Spleen (tissue), 11 donors: ENCODE measurements at regions not wholly inside any gene's neighbourhood (a gene's known extent, or its start where the extent isn't known, plus 50 kb on each side); places are given as distances from the start of the nearest gene placed in this dataset.

ENCODE experiments used
- DNase-seq: peaks from one replicate; pipeline ENCODE4 v3.0.0-alpha.2; 2020
- H3K27ac ChIP-seq, 8 donors: fragments of 200-600 bp; sonication (generic) in 7 of 8; 1 replicate in 4 of 8; 2 replicates in 4 of 8; pipeline versions ENCODE4 v1.5.0 to v1.8.0; 2016 to 2021; ENCODE audit warnings: inconsistent platforms in 4 of 8, mild to moderate bottlenecking in 4 of 8, moderate library complexity in 1 of 8
- H3K27me3 ChIP-seq, 7 donors: fragments of 200-600 bp; sonication (generic) in 6 of 7; replicated peaks in 1 of 7; 1 replicate in 4 of 7; 2 replicates in 3 of 7; pipeline versions ENCODE4 v1.5.0 to v1.8.0; 2016 to 2021; ENCODE audit warnings: inconsistent platforms in 3 of 7, mild to moderate bottlenecking in 1 of 7
- H3K36me3 ChIP-seq, 6 donors: fragments of 200-600 bp; sonication (generic) in 5 of 6; 1 replicate in 4 of 6; 2 replicates in 2 of 6; pipeline versions ENCODE4 v1.5.0 to v1.8.0; 2016 to 2021; ENCODE audit warnings: inconsistent platforms in 2 of 6
- H3K4me1 ChIP-seq, 6 donors: fragments of 200-600 bp; sonication (generic) in 5 of 6; 1 replicate in 3 of 6; 2 replicates in 3 of 6; pipeline versions ENCODE4 v1.5.0 to v1.8.0; 2016 to 2021; ENCODE audit warnings: inconsistent platforms in 3 of 6
- H3K4me3 ChIP-seq, 8 donors: fragments of 200-600 bp; sonication (generic) in 7 of 8; 1 replicate in 4 of 8; 2 replicates in 4 of 8; pipeline versions ENCODE4 v1.5.0 to v1.8.0; 2016 to 2021; ENCODE audit warnings: inconsistent platforms in 4 of 8, mild to moderate bottlenecking in 4 of 8, moderate library complexity in 2 of 8
- H3K9me3 ChIP-seq, 8 donors: fragments of 200-600 bp; sonication (generic) in 7 of 8; 1 replicate in 4 of 8; 2 replicates in 4 of 8; pipeline versions ENCODE4 v1.5.0 to v1.8.0; 2016 to 2021; ENCODE audit warnings: inconsistent platforms in 4 of 8
- POLR2A ChIP-seq, 3 donors: fragments of 450-650 bp; IDR thresholded peaks; one replicate each; pipeline ENCODE4 v1.5.1; 2017; ENCODE audit warnings: antibody characterized with exemption in 3 of 3, mild to moderate bottlenecking in 1 of 3
- POLR2AphosphoS5 ChIP-seq, 3 donors: sonication (generic); formaldehyde crosslinking; IDR thresholded peaks; one replicate each; pipeline ENCODE4 v1.5.1; 2017; ENCODE audit warnings: antibody characterized with exemption in 3 of 3
- WGBS, 5 donors: extraction: QIAGEN DNeasy Blood & Tissue Kit in 3 of 5; methylation state at CpG; one replicate each; pipeline versions ENCODE4 v1.1.5 to v1.1.7; 2013 to 2018; 5-methylcytosine and 5-hydroxymethylcytosine counted together
- intact Hi-C: fragments of 100-400 bp; cut with DNase I; formaldehyde crosslinking; loops from one replicate; pipeline ENCODE4 v1.15.0; 2023; ENCODE audit warnings: low total_unique reads
- TF ChIP-seq, protein P1 (sequence below), 11 experiments: fragments of 200-600 bp in 7 of 11; fragments of 450-650 bp in 4 of 11; sonication (generic) in 4 of 11; IDR thresholded peaks in 8 of 11; conservative IDR thresholded peaks in 3 of 11; 1 replicate in 7 of 11; 2 replicates in 4 of 11; pipeline versions ENCODE4 v1.4.0 to v1.8.0; 2016 to 2021; ENCODE audit warnings: antibody characterized with exemption in 11 of 11, inconsistent platforms in 4 of 11, mild to moderate bottlenecking in 1 of 11
- donor health status: healthy with polysubstance abuse.
- donor health status: DM: no; HTN: no; CAD: no; lungs with moderate emphysema.
- donor health status: DM: no; HTN: no; CAD: no.
- donor health status: Bipolar disorder and iron deficiency.
- donor health status: healthy.
- donor health status: DM: no; HTN: no; CAD: no.
- donor health status: DM: yes; HTN: yes; CAD: no.

DNA sequence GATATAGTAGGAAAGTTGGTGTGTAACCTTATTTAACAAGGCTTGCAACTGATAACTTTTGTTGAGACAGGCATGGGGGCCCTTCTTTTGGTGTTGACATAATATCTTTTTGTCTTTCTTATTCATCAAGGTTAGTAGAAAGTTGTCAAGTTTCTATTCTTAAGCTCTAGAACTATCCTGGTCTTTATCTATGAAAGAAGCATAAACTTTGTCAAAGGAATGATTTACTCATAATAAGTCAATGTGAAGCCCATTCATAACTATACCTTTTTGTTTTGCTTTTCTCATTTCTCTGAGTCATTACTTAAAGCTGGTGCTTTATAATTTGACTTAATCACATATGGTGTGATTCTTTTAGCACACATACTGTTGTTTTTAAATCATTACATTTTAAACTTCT is 312.4 kb downstream of the UTRN start:
- H3K27me3 ChIP-seq, result no peaks in the 10 kb centered on the region
- H3K27ac ChIP-seq, result no peak overlapping the region
- H3K36me3 ChIP-seq, result peaks cover 0 to 31% (median 7%) of the 10 kb centered on the region in 6 donors
- peaks cover 0 to 32% (median 13%) of the 10 kb centered on the region in 6 donors for H3K4me1 ChIP-seq
- H3K4me3 ChIP-seq, result no peak overlapping the region
- intact Hi-C loops, result no loop called here
- TF ChIP-seq, protein P1, sequence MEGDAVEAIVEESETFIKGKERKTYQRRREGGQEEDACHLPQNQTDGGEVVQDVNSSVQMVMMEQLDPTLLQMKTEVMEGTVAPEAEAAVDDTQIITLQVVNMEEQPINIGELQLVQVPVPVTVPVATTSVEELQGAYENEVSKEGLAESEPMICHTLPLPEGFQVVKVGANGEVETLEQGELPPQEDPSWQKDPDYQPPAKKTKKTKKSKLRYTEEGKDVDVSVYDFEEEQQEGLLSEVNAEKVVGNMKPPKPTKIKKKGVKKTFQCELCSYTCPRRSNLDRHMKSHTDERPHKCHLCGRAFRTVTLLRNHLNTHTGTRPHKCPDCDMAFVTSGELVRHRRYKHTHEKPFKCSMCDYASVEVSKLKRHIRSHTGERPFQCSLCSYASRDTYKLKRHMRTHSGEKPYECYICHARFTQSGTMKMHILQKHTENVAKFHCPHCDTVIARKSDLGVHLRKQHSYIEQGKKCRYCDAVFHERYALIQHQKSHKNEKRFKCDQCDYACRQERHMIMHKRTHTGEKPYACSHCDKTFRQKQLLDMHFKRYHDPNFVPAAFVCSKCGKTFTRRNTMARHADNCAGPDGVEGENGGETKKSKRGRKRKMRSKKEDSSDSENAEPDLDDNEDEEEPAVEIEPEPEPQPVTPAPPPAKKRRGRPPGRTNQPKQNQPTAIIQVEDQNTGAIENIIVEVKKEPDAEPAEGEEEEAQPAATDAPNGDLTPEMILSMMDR (IDR thresholded peaks at IDR 0.05 in 8 of 11, conservative IDR thresholded peaks at IDR 0.05 in 3 of 11), result no peak
- no peak for TF ChIP-seq POLR2AphosphoS5 (IDR thresholded peaks at IDR 0.05)
- TF ChIP-seq POLR2A (IDR thresholded peaks at IDR 0.05), result no peak
- peaks cover 0 to 15% (median 10%) of the 10 kb centered on the region in 8 donors for H3K9me3 ChIP-seq
- DNase-seq, result no peak

DNA sequence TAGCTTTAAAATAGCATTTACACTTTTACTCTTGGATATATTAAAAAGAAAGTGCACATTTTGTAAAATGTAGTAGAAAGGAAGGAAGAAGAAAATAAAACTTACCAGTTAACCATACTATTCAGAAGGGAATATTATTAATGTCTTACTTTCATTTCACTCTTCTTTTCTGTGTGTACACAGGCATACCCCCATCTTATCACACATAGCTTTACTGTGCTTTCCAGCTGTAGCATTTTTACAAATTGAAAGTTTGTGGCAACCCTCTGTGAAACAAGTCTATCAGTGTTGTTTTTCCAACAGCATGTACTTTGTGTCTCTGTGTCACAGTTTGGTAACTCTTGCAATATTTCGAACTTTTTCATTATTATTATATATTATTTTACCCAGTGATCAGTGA is 314.5 kb downstream of the UTRN start:
- no peaks in the 10 kb centered on the region for H3K27me3 ChIP-seq
- intact Hi-C loops, result no loop called here
- peaks cover 0 to 25% (median 9%) of the 10 kb centered on the region in 6 donors for H3K4me1 ChIP-seq
- peaks cover 0 to 15% (median 10%) of the 10 kb centered on the region in 8 donors for H3K9me3 ChIP-seq
- no peak overlapping the region for H3K27ac ChIP-seq
- 84 to 100% (median 97%) methylated on average over 1 of the region's 1 CpG for WGBS, 5 donors
- TF ChIP-seq POLR2A (IDR thresholded peaks at IDR 0.05), result no peak
- no peak for TF ChIP-seq POLR2AphosphoS5 (IDR thresholded peaks at IDR 0.05)
- TF ChIP-seq, protein P1 (IDR thresholded peaks at IDR 0.05 in 8 of 11, conservative IDR thresholded peaks at IDR 0.05 in 3 of 11), result no peak
- H3K4me3 ChIP-seq, result no peak overlapping the region
- DNase-seq, result no peak
- peaks cover 0 to 19% (median 2%) of the 10 kb centered on the region in 6 donors for H3K36me3 ChIP-seq

DNA sequence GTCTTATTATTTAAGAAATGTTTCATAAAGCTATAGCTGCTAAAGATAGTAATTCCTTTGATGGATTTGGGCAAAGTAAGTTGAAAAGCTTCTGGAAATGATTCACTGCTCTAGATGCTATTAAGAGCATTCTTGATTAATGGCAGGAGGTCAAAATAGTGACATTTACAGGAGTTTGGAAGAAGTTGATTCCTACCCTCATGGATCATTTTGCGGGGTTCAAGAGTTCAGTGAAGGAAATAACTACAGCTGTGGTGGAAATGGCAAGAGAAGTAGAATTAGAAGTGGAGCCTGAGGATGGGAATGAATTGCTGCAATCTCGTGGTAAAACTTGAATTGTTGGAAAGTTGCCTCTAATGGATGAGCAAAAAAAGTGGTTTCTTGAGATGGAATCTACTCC is 316.1 kb downstream of the UTRN start:
- WGBS, 5 donors, result 87 to 95% (median 94%) methylated on average over 2 of the region's 2 CpGs
- H3K4me1 ChIP-seq, result peaks cover 0 to 14% (median 4%) of the 10 kb centered on the region in 6 donors
- H3K36me3 ChIP-seq, result peaks cover 0 to 19% (median 2%) of the 10 kb centered on the region in 6 donors

GRCh38 chr6:144602523-144603180 is 317.5 kb downstream of the UTRN start:
- peaks cover 0 to 15% (median 10%) of the 10 kb centered on the region in 8 donors for H3K9me3 ChIP-seq
- intact Hi-C loops, result no loop called here
- peaks cover 0 to 20% (median 2%) of the 10 kb centered on the region in 6 donors for H3K36me3 ChIP-seq
- DNase-seq, result no peak
- no peak overlapping the region for H3K27ac ChIP-seq
- no peaks in the 10 kb centered on the region for H3K27me3 ChIP-seq
- TF ChIP-seq, protein P1 (IDR thresholded peaks at IDR 0.05 in 8 of 11, conservative IDR thresholded peaks at IDR 0.05 in 3 of 11), result no peak
- TF ChIP-seq POLR2A (IDR thresholded peaks at IDR 0.05) (no peak), POLR2AphosphoS5 (IDR thresholded peaks at IDR 0.05) (no peak)
- 67 to 89% (median 79%) methylated on average over 3 of the region's 3 CpGs for WGBS, 5 donors
- H3K4me3 ChIP-seq, result no peak overlapping the region
- peaks cover 0 to 14% (median 4%) of the 10 kb centered on the region in 6 donors for H3K4me1 ChIP-seq

More for the DNA sequence above, 316.1 kb downstream of the UTRN start:
- intact Hi-C loops, result no loop called here
- H3K9me3 ChIP-seq, result peaks cover 0 to 15% (median 10%) of the 10 kb centered on the region in 8 donors
- H3K27ac ChIP-seq, result no peak overlapping the region
- no peak for TF ChIP-seq POLR2AphosphoS5 (IDR thresholded peaks at IDR 0.05)
- TF ChIP-seq POLR2A (IDR thresholded peaks at IDR 0.05), result no peak
- TF ChIP-seq, protein P1 (IDR thresholded peaks at IDR 0.05 in 8 of 11, conservative IDR thresholded peaks at IDR 0.05 in 3 of 11), result no peak
- DNase-seq, result no peak
- no peak overlapping the region for H3K4me3 ChIP-seq
- H3K27me3 ChIP-seq, result no peaks in the 10 kb centered on the region
